WTC11 (cell line): ENCODE measurements at regions not wholly inside any gene's neighbourhood (a gene's known extent, or its start where the extent isn't known, plus 50 kb on each side); places are given as distances from the start of the nearest gene placed in this dataset.

Experiments
- ATAC-seq: fragments of 200-7000 bp; cut with Tn5 transposase; 2 replicates; pipeline ENCODE4 v1.10.0; 2021; ENCODE audit warnings: mild to moderate bottlenecking, moderate library complexity
- CTCF ChIA-PET: fragments of 300-600 bp; sonication (Branson Sonifier 250); formaldehyde crosslinking; loops from one replicate; lab custom pipeline; 2021; ENCODE audit warnings: antibody characterized with exemption; lab: Charles Lee
- POLR2A ChIA-PET: fragments of 350-600 bp; sonication (Branson Sonifier 250); formaldehyde crosslinking; loops from one replicate; lab custom pipeline; 2021; ENCODE audit warnings: antibody characterized with exemption; lab: Charles Lee
- DNase-seq: peaks from one replicate; pipeline ENCODE4 v3.0.0; 2021; ENCODE audit warnings: low spot score
- H3K27ac Mint-ChIP-seq: 2 replicates; pipeline ENCODE4 v1.8.0; 2021; ENCODE audit warnings: mixed read lengths
- H3K27me3 Mint-ChIP-seq: 2 replicates; pipeline ENCODE4 v1.8.0; 2021; ENCODE audit warnings: low read depth, mild to moderate bottlenecking, moderate library complexity, mixed read lengths
- H3K36me3 Mint-ChIP-seq: 2 replicates; pipeline ENCODE4 v1.8.0; 2021; ENCODE audit warnings: mixed read lengths
- H3K4me1 Mint-ChIP-seq: 2 replicates; pipeline ENCODE4 v1.8.0; 2022; ENCODE audit warnings: mixed read lengths
- H3K4me3 Mint-ChIP-seq: 2 replicates; pipeline ENCODE4 v1.8.0; 2021; ENCODE audit warnings: mild to moderate bottlenecking, moderate library complexity, mixed read lengths
- H3K9me3 Mint-ChIP-seq: 2 replicates; pipeline ENCODE4 v1.8.0; 2021; ENCODE audit warnings: mixed read lengths
- ATF1 ChIP-seq: sonication (generic); formaldehyde crosslinking; IDR thresholded peaks from 2 replicates; pipeline ENCODE4 v1.8.1; 2023; ENCODE audit warnings: mild to moderate bottlenecking, moderate library complexity, missing genetic modification reagents
- CBFB ChIP-seq: sonication (generic); formaldehyde crosslinking; IDR thresholded peaks from 2 replicates; pipeline ENCODE4 v1.8.1; 2022; ENCODE audit warnings: mild to moderate bottlenecking, low read depth, missing genetic modification reagents
- ELF4 ChIP-seq: sonication (generic); formaldehyde crosslinking; IDR thresholded peaks from 2 replicates; pipeline ENCODE4 v1.8.1; 2022; ENCODE audit warnings: low read depth, mild to moderate bottlenecking, moderate library complexity, missing genetic modification reagents
- FOXK1 ChIP-seq: sonication (generic); formaldehyde crosslinking; IDR thresholded peaks from 2 replicates; pipeline ENCODE4 v1.8.0; 2022; ENCODE audit warnings: mild to moderate bottlenecking, moderate library complexity, missing genetic modification reagents
- FOXP1 ChIP-seq: sonication (generic); formaldehyde crosslinking; IDR thresholded peaks from 2 replicates; pipeline ENCODE4 v1.8.0; 2022; ENCODE audit warnings: missing genetic modification reagents, mild to moderate bottlenecking, moderate library complexity, borderline replicate concordance
- HMGA2 ChIP-seq: fragments of 250-450 bp; sonication (Bioruptor Pico); IDR thresholded peaks from 2 replicates; pipeline ENCODE4 v1.4.0; 2021; ENCODE audit warnings: mild to moderate bottlenecking, moderate library complexity
- JAZF1 ChIP-seq: fragments of 250-450 bp; sonication (Bioruptor Pico); IDR thresholded peaks from 2 replicates; pipeline ENCODE4 v1.9.0; 2021; ENCODE audit warnings: moderate library complexity, mild to moderate bottlenecking, inconsistent platforms
- JUN ChIP-seq: sonication (generic); formaldehyde crosslinking; IDR thresholded peaks from 2 replicates; pipeline ENCODE4 v1.8.0; 2023; ENCODE audit warnings: mild to moderate bottlenecking, missing genetic modification reagents
- NFATC4 ChIP-seq: fragments of 250-450 bp; sonication (Bioruptor Pico); IDR thresholded peaks from 2 replicates; pipeline ENCODE4 v1.9.0; 2021; ENCODE audit warnings: mild to moderate bottlenecking
- OVOL2 ChIP-seq: fragments of 250-450 bp; sonication (Bioruptor Pico); IDR thresholded peaks from 2 replicates; pipeline ENCODE4 v1.9.0; 2021; ENCODE audit warnings: mild to moderate bottlenecking, borderline replicate concordance
- SP1 ChIP-seq: sonication (generic); formaldehyde crosslinking; conservative IDR thresholded peaks from 2 replicates; pipeline ENCODE4 v1.8.1; 2022; ENCODE audit warnings: missing genetic modification reagents
- TEAD1 ChIP-seq: sonication (generic); formaldehyde crosslinking; IDR thresholded peaks from 2 replicates; pipeline ENCODE4 v1.8.0; 2022; ENCODE audit warnings: mild to moderate bottlenecking, missing genetic modification reagents
- ZNF121 ChIP-seq: sonication (generic); formaldehyde crosslinking; IDR thresholded peaks from 2 replicates; pipeline ENCODE4 v1.8.0; 2023; ENCODE audit warnings: missing genetic modification reagents
- ZNF232 ChIP-seq: sonication (generic); formaldehyde crosslinking; IDR thresholded peaks from 2 replicates; pipeline ENCODE4 v1.8.0; 2022; ENCODE audit warnings: mild to moderate bottlenecking, missing genetic modification reagents
- ZNF671 ChIP-seq: fragments of 250-450 bp; sonication (Bioruptor Pico); IDR thresholded peaks from 2 replicates; pipeline ENCODE4 v1.8.0; 2021; ENCODE audit warnings: mild to moderate bottlenecking
- TF ChIP-seq, protein P1 (sequence below): fragments of 250-450 bp; sonication (Bioruptor Pico); IDR thresholded peaks from 2 replicates; pipeline ENCODE4 v1.9.0; 2021; ENCODE audit warnings: mild to moderate bottlenecking, borderline replicate concordance
- TF ChIP-seq, protein P2 (sequence below): sonication (generic); formaldehyde crosslinking; IDR thresholded peaks from 2 replicates; pipeline ENCODE4 v1.8.0; 2023; ENCODE audit warnings: missing genetic modification reagents
- TF ChIP-seq, protein P3 (sequence below): sonication (generic); formaldehyde crosslinking; IDR thresholded peaks from 2 replicates; pipeline ENCODE4 v1.8.1; 2023; ENCODE audit warnings: mild to moderate bottlenecking, moderate library complexity, missing genetic modification reagents
- TF ChIP-seq, protein P4 (sequence below): fragments of 250-450 bp; sonication (Bioruptor Pico); IDR thresholded peaks from 2 replicates; pipeline ENCODE4 v1.9.0; 2021; ENCODE audit warnings: moderate library complexity, mild to moderate bottlenecking, inconsistent platforms, borderline replicate concordance
- TF ChIP-seq, protein P5 (sequence below): sonication (generic); formaldehyde crosslinking; IDR thresholded peaks from 2 replicates; pipeline ENCODE4 v1.8.0; 2022; ENCODE audit warnings: missing genetic modification reagents
- TF ChIP-seq, protein P6 (sequence below): sonication (generic); formaldehyde crosslinking; IDR thresholded peaks from 2 replicates; pipeline ENCODE4 v1.8.0; 2023; ENCODE audit warnings: mild to moderate bottlenecking, missing genetic modification reagents
- TF ChIP-seq, protein P7 (sequence below): sonication (generic); formaldehyde crosslinking; IDR thresholded peaks from 2 replicates; pipeline ENCODE4 v1.8.1; 2023; ENCODE audit warnings: mild to moderate bottlenecking, missing genetic modification reagents

DNA sequence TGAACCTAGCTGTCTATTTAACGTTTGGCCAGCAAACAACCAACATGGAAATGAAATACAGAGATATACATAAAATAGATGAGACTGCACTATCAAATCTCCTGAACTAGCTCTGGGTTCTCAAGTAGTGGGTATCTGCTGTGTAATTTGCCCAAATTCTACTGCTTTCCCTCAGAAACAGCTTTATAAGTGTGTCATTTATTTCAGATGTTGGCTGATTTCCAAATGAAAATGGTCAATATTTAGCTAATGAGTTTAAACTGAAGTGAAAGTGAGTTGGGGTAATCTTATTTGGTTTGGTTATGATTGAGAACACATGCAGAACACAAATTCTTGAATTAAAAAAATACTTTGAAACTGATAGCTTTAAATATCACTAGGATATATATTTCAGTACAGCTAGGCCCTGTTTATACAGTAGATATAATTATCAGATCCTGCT is 601.7 kb upstream of the CXADR start:
- ChIA-PET CTCF (no interaction called here), POLR2A (no interaction called here)
- Mint-ChIP-seq H3K4me1 (peaks cover 11% of the 10 kb centered on the region), H3K27me3 (no peaks in the 10 kb centered on the region; the same call in 1 of the 2 replicates), H3K4me3 (no peak overlapping the region), H3K9me3 (no peaks in the 10 kb centered on the region), H3K27ac (no peak overlapping the region), H3K36me3 (peaks cover 25% of the 10 kb centered on the region)
- DNase-seq (no peak), ATAC-seq (no peak)
- TF ChIP-seq, protein P1, sequence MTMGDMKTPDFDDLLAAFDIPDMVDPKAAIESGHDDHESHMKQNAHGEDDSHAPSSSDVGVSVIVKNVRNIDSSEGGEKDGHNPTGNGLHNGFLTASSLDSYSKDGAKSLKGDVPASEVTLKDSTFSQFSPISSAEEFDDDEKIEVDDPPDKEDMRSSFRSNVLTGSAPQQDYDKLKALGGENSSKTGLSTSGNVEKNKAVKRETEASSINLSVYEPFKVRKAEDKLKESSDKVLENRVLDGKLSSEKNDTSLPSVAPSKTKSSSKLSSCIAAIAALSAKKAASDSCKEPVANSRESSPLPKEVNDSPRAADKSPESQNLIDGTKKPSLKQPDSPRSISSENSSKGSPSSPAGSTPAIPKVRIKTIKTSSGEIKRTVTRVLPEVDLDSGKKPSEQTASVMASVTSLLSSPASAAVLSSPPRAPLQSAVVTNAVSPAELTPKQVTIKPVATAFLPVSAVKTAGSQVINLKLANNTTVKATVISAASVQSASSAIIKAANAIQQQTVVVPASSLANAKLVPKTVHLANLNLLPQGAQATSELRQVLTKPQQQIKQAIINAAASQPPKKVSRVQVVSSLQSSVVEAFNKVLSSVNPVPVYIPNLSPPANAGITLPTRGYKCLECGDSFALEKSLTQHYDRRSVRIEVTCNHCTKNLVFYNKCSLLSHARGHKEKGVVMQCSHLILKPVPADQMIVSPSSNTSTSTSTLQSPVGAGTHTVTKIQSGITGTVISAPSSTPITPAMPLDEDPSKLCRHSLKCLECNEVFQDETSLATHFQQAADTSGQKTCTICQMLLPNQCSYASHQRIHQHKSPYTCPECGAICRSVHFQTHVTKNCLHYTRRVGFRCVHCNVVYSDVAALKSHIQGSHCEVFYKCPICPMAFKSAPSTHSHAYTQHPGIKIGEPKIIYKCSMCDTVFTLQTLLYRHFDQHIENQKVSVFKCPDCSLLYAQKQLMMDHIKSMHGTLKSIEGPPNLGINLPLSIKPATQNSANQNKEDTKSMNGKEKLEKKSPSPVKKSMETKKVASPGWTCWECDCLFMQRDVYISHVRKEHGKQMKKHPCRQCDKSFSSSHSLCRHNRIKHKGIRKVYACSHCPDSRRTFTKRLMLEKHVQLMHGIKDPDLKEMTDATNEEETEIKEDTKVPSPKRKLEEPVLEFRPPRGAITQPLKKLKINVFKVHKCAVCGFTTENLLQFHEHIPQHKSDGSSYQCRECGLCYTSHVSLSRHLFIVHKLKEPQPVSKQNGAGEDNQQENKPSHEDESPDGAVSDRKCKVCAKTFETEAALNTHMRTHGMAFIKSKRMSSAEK (CRISPR knock-in tag): no peak
- TF ChIP-seq FOXP1 (CRISPR knock-in tag) (no peak), ZNF121 (CRISPR knock-in tag) (no peak), CBFB (no peak), JAZF1 (no peak), ATF1 (CRISPR knock-in tag) (no peak), HMGA2 (CRISPR knock-in tag) (no peak), FOXK1 (CRISPR knock-in tag) (no peak)
- TF ChIP-seq, protein P2, sequence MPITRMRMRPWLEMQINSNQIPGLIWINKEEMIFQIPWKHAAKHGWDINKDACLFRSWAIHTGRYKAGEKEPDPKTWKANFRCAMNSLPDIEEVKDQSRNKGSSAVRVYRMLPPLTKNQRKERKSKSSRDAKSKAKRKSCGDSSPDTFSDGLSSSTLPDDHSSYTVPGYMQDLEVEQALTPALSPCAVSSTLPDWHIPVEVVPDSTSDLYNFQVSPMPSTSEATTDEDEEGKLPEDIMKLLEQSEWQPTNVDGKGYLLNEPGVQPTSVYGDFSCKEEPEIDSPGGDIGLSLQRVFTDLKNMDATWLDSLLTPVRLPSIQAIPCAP (CRISPR knock-in tag): no peak
- TF ChIP-seq, protein P3, sequence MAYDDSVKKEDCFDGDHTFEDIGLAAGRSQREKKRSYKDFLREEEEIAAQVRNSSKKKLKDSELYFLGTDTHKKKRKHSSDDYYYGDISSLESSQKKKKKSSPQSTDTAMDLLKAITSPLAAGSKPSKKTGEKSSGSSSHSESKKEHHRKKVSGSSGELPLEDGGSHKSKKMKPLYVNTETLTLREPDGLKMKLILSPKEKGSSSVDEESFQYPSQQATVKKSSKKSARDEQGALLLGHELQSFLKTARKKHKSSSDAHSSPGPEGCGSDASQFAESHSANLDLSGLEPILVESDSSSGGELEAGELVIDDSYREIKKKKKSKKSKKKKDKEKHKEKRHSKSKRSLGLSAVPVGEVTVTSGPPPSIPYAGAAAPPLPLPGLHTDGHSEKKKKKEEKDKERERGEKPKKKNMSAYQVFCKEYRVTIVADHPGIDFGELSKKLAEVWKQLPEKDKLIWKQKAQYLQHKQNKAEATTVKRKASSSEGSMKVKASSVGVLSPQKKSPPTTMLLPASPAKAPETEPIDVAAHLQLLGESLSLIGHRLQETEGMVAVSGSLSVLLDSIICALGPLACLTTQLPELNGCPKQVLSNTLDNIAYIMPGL (CRISPR knock-in tag): no peak

DNA sequence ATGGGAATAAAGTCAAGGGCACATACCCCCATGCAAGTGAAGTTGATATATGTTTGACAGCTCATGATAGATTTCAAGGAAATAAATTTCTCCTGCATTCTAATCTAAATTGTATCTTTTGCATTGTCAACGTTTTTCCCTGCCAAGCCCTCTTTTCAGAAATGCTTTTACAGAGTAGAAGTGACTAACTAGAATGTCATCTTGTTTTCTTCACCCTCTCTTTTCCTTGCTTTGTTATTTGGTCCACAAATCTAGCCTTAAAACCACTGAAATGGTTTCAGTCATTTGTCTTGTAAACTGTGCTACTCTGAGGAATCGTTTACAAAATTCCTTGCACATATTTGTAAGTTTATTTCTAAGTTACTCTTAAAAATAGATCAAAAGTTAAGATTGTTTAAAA is 600.8 kb upstream of the CXADR start:
- Mint-ChIP-seq H3K4me1 (peaks cover 11% of the 10 kb centered on the region), H3K36me3 (peaks cover 28% of the 10 kb centered on the region), H3K27me3 (no peaks in the 10 kb centered on the region; the same call in 1 of the 2 replicates), H3K4me3 (no peak overlapping the region), H3K27ac (no peak overlapping the region), H3K9me3 (no peaks in the 10 kb centered on the region)
- ChIA-PET POLR2A (no interaction called here), CTCF (no interaction called here)
- ATAC-seq: no peak
- no peak for DNase-seq
- TF ChIP-seq, protein P4, sequence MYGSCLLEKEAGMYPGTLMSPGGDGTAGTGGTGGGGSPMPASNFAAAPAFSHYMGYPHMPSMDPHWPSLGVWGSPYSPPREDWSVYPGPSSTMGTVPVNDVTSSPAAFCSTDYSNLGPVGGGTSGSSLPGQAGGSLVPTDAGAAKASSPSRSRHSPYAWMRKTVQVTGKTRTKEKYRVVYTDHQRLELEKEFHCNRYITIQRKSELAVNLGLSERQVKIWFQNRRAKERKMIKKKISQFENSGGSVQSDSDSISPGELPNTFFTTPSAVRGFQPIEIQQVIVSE: no peak
- TF ChIP-seq ELF4 (CRISPR knock-in tag) (no peak), OVOL2 (no peak), NFATC4 (CRISPR knock-in tag) (no peak), SP1 (no peak), ZNF232 (CRISPR knock-in tag) (no peak), ZNF671 (CRISPR knock-in tag) (no peak), JUN (CRISPR knock-in tag) (no peak), TEAD1 (CRISPR knock-in tag) (no peak)
- TF ChIP-seq, protein P5, sequence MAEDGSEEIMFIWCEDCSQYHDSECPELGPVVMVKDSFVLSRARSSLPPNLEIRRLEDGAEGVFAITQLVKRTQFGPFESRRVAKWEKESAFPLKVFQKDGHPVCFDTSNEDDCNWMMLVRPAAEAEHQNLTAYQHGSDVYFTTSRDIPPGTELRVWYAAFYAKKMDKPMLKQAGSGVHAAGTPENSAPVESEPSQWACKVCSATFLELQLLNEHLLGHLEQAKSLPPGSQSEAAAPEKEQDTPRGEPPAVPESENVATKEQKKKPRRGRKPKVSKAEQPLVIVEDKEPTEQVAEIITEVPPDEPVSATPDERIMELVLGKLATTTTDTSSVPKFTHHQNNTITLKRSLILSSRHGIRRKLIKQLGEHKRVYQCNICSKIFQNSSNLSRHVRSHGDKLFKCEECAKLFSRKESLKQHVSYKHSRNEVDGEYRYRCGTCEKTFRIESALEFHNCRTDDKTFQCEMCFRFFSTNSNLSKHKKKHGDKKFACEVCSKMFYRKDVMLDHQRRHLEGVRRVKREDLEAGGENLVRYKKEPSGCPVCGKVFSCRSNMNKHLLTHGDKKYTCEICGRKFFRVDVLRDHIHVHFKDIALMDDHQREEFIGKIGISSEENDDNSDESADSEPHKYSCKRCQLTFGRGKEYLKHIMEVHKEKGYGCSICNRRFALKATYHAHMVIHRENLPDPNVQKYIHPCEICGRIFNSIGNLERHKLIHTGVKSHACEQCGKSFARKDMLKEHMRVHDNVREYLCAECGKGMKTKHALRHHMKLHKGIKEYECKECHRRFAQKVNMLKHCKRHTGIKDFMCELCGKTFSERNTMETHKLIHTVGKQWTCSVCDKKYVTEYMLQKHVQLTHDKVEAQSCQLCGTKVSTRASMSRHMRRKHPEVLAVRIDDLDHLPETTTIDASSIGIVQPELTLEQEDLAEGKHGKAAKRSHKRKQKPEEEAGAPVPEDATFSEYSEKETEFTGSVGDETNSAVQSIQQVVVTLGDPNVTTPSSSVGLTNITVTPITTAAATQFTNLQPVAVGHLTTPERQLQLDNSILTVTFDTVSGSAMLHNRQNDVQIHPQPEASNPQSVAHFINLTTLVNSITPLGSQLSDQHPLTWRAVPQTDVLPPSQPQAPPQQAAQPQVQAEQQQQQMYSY: no peak
- TF ChIP-seq, protein P6, sequence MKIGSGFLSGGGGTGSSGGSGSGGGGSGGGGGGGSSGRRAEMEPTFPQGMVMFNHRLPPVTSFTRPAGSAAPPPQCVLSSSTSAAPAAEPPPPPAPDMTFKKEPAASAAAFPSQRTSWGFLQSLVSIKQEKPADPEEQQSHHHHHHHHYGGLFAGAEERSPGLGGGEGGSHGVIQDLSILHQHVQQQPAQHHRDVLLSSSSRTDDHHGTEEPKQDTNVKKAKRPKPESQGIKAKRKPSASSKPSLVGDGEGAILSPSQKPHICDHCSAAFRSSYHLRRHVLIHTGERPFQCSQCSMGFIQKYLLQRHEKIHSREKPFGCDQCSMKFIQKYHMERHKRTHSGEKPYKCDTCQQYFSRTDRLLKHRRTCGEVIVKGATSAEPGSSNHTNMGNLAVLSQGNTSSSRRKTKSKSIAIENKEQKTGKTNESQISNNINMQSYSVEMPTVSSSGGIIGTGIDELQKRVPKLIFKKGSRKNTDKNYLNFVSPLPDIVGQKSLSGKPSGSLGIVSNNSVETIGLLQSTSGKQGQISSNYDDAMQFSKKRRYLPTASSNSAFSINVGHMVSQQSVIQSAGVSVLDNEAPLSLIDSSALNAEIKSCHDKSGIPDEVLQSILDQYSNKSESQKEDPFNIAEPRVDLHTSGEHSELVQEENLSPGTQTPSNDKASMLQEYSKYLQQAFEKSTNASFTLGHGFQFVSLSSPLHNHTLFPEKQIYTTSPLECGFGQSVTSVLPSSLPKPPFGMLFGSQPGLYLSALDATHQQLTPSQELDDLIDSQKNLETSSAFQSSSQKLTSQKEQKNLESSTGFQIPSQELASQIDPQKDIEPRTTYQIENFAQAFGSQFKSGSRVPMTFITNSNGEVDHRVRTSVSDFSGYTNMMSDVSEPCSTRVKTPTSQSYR (CRISPR knock-in tag): no peak
- TF ChIP-seq, protein P7, sequence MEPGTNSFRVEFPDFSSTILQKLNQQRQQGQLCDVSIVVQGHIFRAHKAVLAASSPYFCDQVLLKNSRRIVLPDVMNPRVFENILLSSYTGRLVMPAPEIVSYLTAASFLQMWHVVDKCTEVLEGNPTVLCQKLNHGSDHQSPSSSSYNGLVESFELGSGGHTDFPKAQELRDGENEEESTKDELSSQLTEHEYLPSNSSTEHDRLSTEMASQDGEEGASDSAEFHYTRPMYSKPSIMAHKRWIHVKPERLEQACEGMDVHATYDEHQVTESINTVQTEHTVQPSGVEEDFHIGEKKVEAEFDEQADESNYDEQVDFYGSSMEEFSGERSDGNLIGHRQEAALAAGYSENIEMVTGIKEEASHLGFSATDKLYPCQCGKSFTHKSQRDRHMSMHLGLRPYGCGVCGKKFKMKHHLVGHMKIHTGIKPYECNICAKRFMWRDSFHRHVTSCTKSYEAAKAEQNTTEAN (CRISPR knock-in tag): no peak
